ENCODE measurements at regions not wholly inside any gene's neighbourhood (a gene's known extent, or its start where the extent isn't known, plus 50 kb on each side); places are given as distances from the start of the nearest gene placed in this dataset.

DNA sequence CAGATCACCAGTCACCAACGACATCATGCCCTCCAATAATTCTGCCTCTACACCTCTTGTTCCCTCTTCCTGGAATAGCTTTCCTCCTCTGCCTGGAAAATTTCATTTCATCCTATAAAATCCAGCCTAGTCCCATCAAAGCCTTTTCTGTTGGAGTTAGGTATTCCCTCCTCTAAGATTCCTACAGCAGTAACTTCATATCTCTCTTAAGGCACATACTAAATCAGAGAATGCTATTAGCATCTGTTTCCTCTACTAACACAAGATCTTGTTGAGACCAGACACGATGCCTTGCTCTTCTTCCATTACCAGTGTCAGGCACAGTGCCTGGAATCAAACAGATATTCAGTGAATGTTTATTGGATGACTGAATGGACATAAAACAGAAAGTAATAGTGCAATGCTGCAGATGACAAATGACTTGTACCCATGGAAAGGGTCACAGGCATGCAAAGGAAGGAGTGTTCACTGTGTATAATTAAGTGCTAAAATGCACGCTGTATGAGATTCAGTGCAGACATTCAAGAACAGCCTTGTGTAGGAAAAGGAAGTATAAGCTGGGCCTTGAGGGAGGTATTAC is 342.0 kb upstream of the ACVR2A start:
- no peak for DNase-seq (ENCODE audit: low read depth)
- no peak for TF ChIP-seq CTCF (IDR thresholded peaks at IDR 0.05; ENCODE audit: insufficient read depth, low read depth, low read length)
- no peak overlapping the region for H3K4me3 ChIP-seq (ENCODE audit: low read depth, low read length)

GRCh38 chr2:147501968-147502367 is 342.9 kb upstream of the ACVR2A start:
- H3K4me3 ChIP-seq (ENCODE audit: low read depth, low read length): no peak overlapping the region
- DNase-seq (ENCODE audit: low read depth): no peak
- no peak for TF ChIP-seq CTCF (IDR thresholded peaks at IDR 0.05; ENCODE audit: insufficient read depth, low read depth, low read length)

GRCh38 chr2:147500819-147501395 is 343.9 kb upstream of the ACVR2A start:
- no peak overlapping the region for H3K4me3 ChIP-seq (ENCODE audit: low read depth, low read length)
- DNase-seq (ENCODE audit: low read depth): no peak
- no peak for TF ChIP-seq CTCF (IDR thresholded peaks at IDR 0.05; ENCODE audit: insufficient read depth, low read depth, low read length)

GRCh38 chr2:147500229-147500628 is 344.6 kb upstream of the ACVR2A start:
- TF ChIP-seq CTCF (IDR thresholded peaks at IDR 0.05; ENCODE audit: insufficient read depth, low read depth, low read length): no peak
- no peak for DNase-seq (ENCODE audit: low read depth)
- H3K4me3 ChIP-seq (ENCODE audit: low read depth, low read length): no peak overlapping the region

- H3K4me3 ChIP-seq (ENCODE audit: low read depth, low read length): no peak overlapping the region
- no peak for DNase-seq (ENCODE audit: low read depth)
- TF ChIP-seq CTCF (IDR thresholded peaks at IDR 0.05; ENCODE audit: insufficient read depth, low read depth, low read length): no peak
Measured at GRCh38 chr2:147499785-147500184, 345.0 kb upstream of the ACVR2A start.

DNA sequence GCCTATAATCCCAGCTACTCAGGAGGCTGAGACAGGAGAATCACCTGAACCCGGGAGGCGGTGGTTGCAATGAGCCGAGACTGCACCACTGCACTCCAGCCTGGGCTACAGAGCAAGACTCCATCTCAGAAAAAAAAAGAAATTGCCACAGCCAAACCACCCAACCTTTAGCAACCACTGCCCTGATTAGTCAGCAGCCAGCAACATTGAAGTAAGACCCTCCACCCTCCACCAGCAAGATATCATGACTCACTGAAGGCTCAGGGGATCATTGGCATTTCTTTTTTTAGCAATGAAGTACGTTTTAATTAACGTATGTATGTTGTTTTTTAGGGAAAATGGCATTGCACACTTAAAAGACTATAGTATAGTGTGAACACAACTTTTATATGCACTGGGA is 349.1 kb upstream of the ACVR2A start:
- no peak for TF ChIP-seq CTCF (IDR thresholded peaks at IDR 0.05; ENCODE audit: insufficient read depth, low read depth, low read length)
- no peak overlapping the region for H3K4me3 ChIP-seq (ENCODE audit: low read depth, low read length)
- no peak for DNase-seq (ENCODE audit: low read depth)

- no peak for DNase-seq (ENCODE audit: low read depth)
- TF ChIP-seq CTCF (IDR thresholded peaks at IDR 0.05; ENCODE audit: insufficient read depth, low read depth, low read length): no peak
- H3K4me3 ChIP-seq (ENCODE audit: low read depth, low read length): no peak overlapping the region
Measured at GRCh38 chr2:147492471-147492870, 352.4 kb upstream of the ACVR2A start.
